Hepatocyte (in vitro differentiated cells): ENCODE measurements at regions not wholly inside any gene's neighbourhood (a gene's known extent, or its start where the extent isn't known, plus 50 kb on each side); places are given as distances from the start of the nearest gene placed in this dataset.

Experiments used
- DNase-seq: peaks from one replicate; pipeline ENCODE4 v3.0.0-alpha.2; 2016; ENCODE audit warnings: low spot score
- H2AFZ ChIP-seq: fragments of 200-600 bp; sonication (generic); 2 replicates; pipeline ENCODE4 v1.6.0; 2016; ENCODE audit warnings: antibody characterized with exemption, mild to moderate bottlenecking
- H3K27ac ChIP-seq: fragments of 200-600 bp; sonication (generic); 2 replicates; pipeline ENCODE4 v1.5.1; 2016; ENCODE audit warnings: mild to moderate bottlenecking
- H3K27me3 ChIP-seq: fragments of 200-600 bp; sonication (generic); 2 replicates; pipeline ENCODE4 v1.6.1; 2016
- H3K36me3 ChIP-seq: fragments of 200-600 bp; sonication (generic); replicated peaks from 2 replicates; pipeline ENCODE4 v1.5.1; 2016; ENCODE audit warnings: low read depth; ENCODE audit not compliant: insufficient read depth
- H3K4me1 ChIP-seq: fragments of 200-600 bp; sonication (generic); 2 replicates; pipeline ENCODE4 v1.5.1; 2016; ENCODE audit warnings: mild to moderate bottlenecking, moderate library complexity; ENCODE audit not compliant: insufficient read depth
- H3K4me2 ChIP-seq: fragments of 200-600 bp; sonication (generic); 2 replicates; pipeline ENCODE4 v1.6.0; 2016
- H3K4me3 ChIP-seq: fragments of 200-600 bp; sonication (generic); 2 replicates; pipeline ENCODE4 v1.5.1; 2016; ENCODE audit warnings: mild to moderate bottlenecking
- H3K79me2 ChIP-seq: fragments of 200-600 bp; sonication (generic); 2 replicates; pipeline ENCODE4 v1.6.0; 2017; ENCODE audit warnings: mild to moderate bottlenecking
- H3K9me2 ChIP-seq: fragments of 200-600 bp; sonication (generic); replicated peaks from 2 replicates; pipeline ENCODE4 v1.6.0; 2017; ENCODE audit warnings: mild to moderate bottlenecking; ENCODE audit not compliant: insufficient read depth
- H3K9me3 ChIP-seq: fragments of 200-600 bp; sonication (generic); 2 replicates; pipeline ENCODE4 v1.5.1; 2016; ENCODE audit warnings: low read depth, mild to moderate bottlenecking
- H4K20me1 ChIP-seq: fragments of 200-600 bp; sonication (generic); 2 replicates; pipeline ENCODE4 v1.6.0; 2016; ENCODE audit warnings: mild to moderate bottlenecking; ENCODE audit not compliant: insufficient read depth, poor library complexity, severe bottlenecking
- CTCF ChIP-seq: fragments of 200-600 bp; sonication (generic); IDR thresholded peaks from 2 replicates; pipeline ENCODE4 v1.5.1; 2016; ENCODE audit warnings: antibody characterized with exemption, mild to moderate bottlenecking; ENCODE audit not compliant: poor library complexity
- EZH2 ChIP-seq: fragments of 200-600 bp; sonication (generic); IDR thresholded peaks from 2 replicates; pipeline ENCODE4 v1.6.1; 2016; ENCODE audit warnings: antibody characterized with exemption, mild to moderate bottlenecking, borderline replicate concordance
- EZH2phosphoT487 ChIP-seq: fragments of 200-600 bp; sonication (generic); IDR thresholded peaks from one replicate; pipeline ENCODE4 v1.6.1; 2018; ENCODE audit warnings: antibody characterized with exemption, mild to moderate bottlenecking, low read depth, moderate library complexity; ENCODE audit not compliant: unreplicated experiment, severe bottlenecking
- WGBS: methylation state at CpG from one replicate; pipeline ENCODE4 v1.1.6; 2016; ENCODE audit warnings: low lambda C conversion rate; ENCODE audit errors: missing lambda C conversion rate; 5-methylcytosine and 5-hydroxymethylcytosine counted together

- Histone ChIP-seq H3K36me3 (no peaks in the 10 kb centered on the region), H3K27ac (no peak overlapping the region), H3K4me1 (peaks cover 3% of the 10 kb centered on the region), H3K9me2 (no peaks in the 10 kb centered on the region), H3K9me3 (no peaks in the 10 kb centered on the region), H3K4me3 (no peak overlapping the region), H3K4me2 (no peak overlapping the region), H3K79me2 (no peaks in the 10 kb centered on the region), H2AFZ (no peak overlapping the region), H4K20me1 (no peaks in the 10 kb centered on the region), H3K27me3 (no peaks in the 10 kb centered on the region)
- DNase-seq: no peak
- 92% methylated on average over 11 of the region's 11 CpGs for WGBS
- TF ChIP-seq CTCF (no peak), EZH2phosphoT487 (no peak), EZH2 (no peak)
These were observed 154.2 kb upstream of the MYCN start for GRCh38 chr2:15786003-15786654.

- no peak for DNase-seq
- Histone ChIP-seq H2AFZ (no peak overlapping the region), H3K9me2 (no peaks in the 10 kb centered on the region), H3K27me3 (no peaks in the 10 kb centered on the region), H3K27ac (no peak overlapping the region), H3K4me3 (no peak overlapping the region), H3K4me1 (no peaks in the 10 kb centered on the region), H3K36me3 (no peaks in the 10 kb centered on the region), H3K4me2 (no peak overlapping the region), H3K9me3 (no peaks in the 10 kb centered on the region), H3K79me2 (no peaks in the 10 kb centered on the region), H4K20me1 (no peaks in the 10 kb centered on the region)
- TF ChIP-seq CTCF (no peak), EZH2 (no peak), EZH2phosphoT487 (no peak)
- 88% methylated on average over 2 of the region's 2 CpGs for WGBS
These were observed 153.4 kb upstream of the MYCN start for GRCh38 chr2:15786901-15787300.

GRCh38 chr2:15787535-15788454 lies 152.6 kb upstream of the MYCN start:
- no peak for TF ChIP-seq EZH2
- no peak for TF ChIP-seq EZH2phosphoT487
- no peak for TF ChIP-seq CTCF
- 94% methylated on average over 3 of the region's 3 CpGs for WGBS

More at GRCh38 chr2:15787535-15788454, 152.6 kb upstream of the MYCN start:
- Histone ChIP-seq H3K9me2 (no peaks in the 10 kb centered on the region), H3K27ac (no peak overlapping the region), H2AFZ (no peak overlapping the region), H3K36me3 (no peaks in the 10 kb centered on the region), H3K79me2 (no peaks in the 10 kb centered on the region), H3K27me3 (no peaks in the 10 kb centered on the region), H3K9me3 (no peaks in the 10 kb centered on the region), H3K4me2 (no peak overlapping the region), H3K4me3 (no peak overlapping the region), H4K20me1 (no peaks in the 10 kb centered on the region), H3K4me1 (no peaks in the 10 kb centered on the region)
- no peak for DNase-seq
